Panc1 (cell line): ENCODE measurements at regions not wholly inside any gene's neighbourhood (a gene's known extent, or its start where the extent isn't known, plus 50 kb on each side); places are given as distances from the start of the nearest gene placed in this dataset.

Source experiments
- CTCF ChIP-seq: fragments of 450-650 bp; IDR thresholded peaks from 2 replicates; pipeline ENCODE4 v1.5.1; 2017; ENCODE audit warnings: mild to moderate bottlenecking
- REST ChIP-seq, 2 experiments: IDR thresholded peaks; 2 replicates each; pipeline ENCODE4 v1.6.1; 2011 to 2012; ENCODE audit warnings: low read depth in 2 of 2, control low read depth in 1 of 2, low read length in 1 of 2, mild to moderate bottlenecking in 1 of 2, moderate library complexity in 1 of 2; ENCODE audit not compliant: insufficient read depth in 1 of 2

GRCh38 chr4:38290366-38290765 is 330.2 kb downstream of the PTTG2 start:
- TF ChIP-seq CTCF = no peak
- TF ChIP-seq REST (IDR thresholded peaks at IDR 0.05; ENCODE audit: insufficient read depth in 1 of 2, low read depth in 2 of 2, low read length in 1 of 2) = no peak
